Renal pelvis (tissue), 1 donor: ENCODE measurements at regions not wholly inside any gene's neighbourhood (a gene's known extent, or its start where the extent isn't known, plus 50 kb on each side); places are given as distances from the start of the nearest gene placed in this dataset.
A peak's percentile ranks its signal among the peaks of the same experiment; 100 is the strongest.
"Not testable (repeated sequence)": the region's sequence is repeated elsewhere in the genome, so short reads cannot be mapped to it uniquely, and the experiment has no call there.

Experiments used
- DNase-seq: peaks from one replicate; pipeline ENCODE4 v3.0.0-alpha.2; 2013

DNA sequence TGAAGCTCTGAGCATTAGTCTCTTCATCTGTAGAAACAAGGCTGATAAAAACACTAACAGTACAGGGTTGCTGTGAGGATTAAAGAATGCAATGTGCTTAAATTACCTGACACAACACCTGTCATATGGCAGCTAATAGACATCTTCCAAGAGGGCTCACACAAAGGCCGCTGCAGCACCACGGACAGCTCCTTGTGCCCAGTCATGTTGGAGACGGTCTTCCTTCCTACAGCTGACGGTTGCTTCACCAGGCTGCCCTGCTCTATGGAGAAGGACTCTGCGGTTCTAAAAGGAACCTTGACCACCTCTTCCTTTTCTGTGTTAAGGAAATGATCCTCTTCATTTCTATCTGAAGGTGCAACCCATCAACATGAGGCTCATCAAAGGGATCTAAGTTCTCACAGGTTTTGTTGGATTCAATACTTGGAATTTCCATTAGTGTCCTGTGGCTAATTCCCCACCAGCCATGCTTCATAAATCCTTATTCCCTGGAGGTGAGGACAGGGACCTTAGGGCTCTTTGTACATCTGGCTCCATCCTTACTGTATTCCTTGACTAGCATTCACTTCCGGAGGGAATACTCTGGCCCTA is 138.9 kb upstream of the CES5A start:
- peak; percentile 82 for DNase-seq

DNA sequence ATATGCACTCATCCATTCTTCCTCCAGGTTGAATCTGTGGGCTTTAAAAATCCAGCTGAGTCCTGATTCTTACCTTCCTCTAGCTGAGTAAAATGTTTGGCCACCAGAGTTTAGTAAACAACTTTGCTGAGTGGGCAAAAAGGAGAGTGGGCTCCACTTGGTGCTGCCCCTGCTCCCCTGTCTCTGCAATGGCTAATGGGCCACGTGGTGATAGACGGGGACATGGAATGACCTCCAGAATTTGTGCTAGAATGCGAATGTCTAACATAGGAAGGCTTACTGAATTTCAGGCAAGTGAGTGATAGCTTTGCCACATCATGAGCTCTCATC is 137.3 kb upstream of the CES5A start:
- no peak for DNase-seq

DNA sequence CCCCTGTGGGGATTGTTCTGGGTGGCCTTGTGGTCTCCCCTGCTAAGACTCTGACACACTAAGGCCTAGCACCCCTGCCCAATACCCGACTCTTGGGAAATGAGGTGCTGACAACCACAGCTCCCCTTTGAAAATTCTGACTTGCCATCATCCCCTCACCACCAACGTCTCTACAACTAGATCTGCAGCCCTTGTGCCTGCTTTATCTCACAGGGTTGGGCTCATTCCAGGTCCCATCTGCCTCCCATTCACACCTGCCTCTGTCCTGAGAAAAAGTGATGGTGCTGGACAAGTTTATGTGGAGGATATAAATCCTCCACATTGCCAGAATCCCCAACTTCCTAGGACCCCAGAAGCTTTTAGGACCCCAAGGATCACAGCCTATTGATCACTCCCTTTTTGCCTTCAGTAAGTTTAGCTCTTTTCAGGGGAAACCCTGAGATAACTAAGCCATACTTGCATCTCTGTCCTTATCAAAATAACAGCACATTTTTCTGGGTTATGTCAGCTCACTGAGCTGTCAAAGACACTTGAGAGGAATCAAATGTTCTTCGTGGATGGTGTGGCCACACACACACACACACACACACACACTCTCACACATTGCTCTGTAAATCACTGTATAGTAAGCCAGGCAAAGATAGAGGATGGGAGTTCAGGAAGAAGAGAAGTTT is 136.8 kb upstream of the CES5A start:
- no peak for DNase-seq

DNA sequence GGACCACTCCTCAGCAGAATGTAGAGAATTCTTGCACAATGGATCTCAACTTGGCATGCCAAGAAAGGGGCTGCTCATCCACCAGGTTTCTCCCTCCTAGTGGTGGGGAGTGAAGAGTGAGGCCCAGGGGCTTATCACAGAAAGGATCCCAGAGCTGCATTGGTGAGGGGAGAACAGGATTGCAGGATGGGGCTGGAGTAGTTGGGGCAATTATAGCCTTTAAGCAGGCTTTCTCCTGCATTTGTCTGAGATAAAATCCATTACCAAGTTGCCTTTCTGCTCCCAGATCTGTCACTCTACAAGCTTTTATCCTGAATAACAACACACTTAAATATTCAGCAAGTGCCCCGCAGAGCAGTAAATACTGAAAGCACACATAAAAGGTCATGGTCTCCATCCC is 130.8 kb upstream of the CES5A start:
- DNase-seq, result no peak

DNA sequence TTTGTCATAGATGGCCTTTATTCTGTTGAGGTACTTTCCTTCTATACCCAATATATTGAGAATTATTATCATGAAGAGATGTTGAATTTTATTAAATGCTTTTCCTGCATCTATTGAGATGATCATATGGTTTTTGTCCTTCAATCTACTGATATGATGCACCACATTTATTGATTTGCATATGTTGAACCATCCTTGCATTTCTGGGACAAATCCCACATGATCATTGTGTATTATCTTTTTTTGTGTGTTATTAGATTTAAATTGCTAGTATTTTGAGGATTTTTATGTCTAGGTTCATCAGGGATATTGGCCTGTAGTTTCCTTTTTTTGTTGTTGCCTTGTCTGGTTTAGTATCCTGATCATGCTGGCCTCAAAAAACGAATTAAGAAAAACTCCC is 124.5 kb upstream of the CES5A start:
- no peak for DNase-seq

DNA sequence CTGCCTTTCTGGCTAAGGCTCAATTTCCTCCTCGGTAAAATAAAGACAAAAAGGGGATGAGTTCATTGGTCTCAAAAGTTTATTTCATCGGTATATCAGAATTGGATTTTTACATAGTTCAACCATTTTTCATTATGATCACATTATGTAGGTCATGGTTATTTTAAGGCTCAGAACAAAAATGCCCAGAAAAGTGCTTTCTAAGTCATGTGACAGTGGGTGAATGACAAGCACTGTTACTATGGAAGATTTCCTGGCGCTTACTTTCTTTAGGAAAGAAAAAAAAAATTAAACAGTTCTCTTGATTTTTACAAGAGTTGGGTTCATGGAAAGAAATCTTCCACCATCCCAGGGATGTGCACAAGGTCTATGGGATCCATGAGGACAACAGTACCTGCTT is 117.9 kb upstream of the CES5A start:
- no peak for DNase-seq

DNA sequence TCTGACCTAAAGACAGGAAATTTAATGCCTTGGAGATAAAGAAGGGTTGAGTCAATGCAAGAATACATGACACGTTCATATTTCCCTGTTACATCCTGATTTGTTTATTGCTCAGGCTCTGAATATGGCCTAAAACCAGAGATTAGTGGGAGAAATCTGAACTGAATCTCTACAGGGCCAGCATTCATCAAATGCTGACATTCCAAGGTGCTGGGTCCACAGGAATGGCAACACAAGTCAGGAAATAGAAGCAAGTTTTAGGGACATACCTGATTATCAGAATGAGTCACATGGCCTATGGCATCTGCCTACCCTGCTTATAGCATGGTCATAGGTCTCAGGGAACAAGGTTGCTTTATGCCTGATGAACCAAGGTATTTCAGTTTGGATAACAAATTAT is 117.4 kb upstream of the CES5A start:
- DNase-seq, result no peak

DNA sequence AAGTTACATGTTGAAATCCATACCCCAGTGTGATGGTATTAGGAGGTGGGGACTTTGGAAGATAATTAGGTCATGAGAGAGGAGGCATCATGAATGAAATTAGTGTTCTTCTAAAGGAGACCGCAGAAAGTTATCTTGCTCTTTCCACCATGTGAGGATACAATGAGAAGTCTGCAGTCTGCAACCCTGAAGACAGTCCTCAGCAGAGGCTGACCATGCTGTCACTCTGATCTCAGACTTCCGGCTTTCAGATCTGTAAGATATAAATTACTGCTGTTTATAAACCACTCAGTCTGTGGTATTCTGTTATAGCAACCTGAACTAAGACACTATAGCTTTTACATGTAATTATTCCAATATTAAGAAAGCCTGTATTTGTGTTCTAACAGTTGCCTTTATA is 116.7 kb upstream of the CES5A start:
- DNase-seq, result no peak

DNA sequence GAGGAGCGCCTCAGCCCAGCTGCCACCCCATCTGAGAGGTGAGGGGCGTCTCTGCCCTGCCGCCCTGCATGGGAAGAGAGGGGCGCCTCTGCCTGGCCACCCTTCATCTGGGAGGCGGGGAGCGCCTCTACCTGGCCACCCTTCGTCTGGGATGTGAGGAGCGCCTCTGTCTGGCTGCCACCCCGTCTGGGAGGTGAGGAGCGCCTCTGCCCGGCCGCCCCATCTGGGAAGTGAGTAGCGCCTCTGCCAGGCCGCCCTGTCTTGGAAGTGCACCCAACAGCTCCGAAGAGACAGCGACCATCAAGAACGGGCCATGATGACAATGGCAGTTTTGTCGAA is 114.4 kb upstream of the CES5A start:
- no peak for DNase-seq

DNA sequence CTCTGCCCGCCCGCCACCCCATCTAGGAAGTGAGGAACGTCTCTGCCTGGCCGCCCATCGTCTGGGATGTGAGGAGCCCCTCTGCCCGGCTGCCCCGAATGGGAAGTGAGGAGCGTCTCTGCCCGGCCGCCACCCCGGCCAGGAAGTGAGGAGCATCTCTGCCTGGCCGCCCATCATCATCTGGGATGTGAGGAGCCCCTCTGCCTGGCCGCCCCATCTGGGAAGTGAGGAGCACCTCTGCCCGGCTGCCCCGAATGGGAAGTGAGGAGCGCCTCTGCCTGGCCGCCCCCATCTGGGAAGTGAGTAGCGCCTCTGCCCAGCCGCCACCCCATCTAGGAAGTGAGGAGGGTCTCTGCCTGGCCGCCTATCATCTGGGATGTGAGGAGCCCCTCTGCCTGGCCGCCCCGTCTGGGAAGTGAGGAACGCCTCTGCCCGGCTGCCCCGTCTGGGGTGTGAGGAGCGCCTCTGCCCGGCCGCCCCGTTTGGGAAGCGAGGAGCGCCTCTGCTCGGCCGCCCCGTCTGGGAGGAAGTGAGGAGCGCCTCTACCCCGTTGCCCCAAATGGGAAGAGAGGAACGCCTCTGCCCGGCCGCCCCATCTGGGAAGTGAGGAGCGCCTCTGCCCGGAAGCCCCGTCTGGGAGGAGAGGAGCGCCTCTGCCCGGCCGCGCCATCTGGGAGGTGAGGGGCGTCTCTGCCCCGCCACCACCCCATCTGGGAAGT is 113.8 kb upstream of the CES5A start:
- not testable (repeated sequence) for DNase-seq

DNA sequence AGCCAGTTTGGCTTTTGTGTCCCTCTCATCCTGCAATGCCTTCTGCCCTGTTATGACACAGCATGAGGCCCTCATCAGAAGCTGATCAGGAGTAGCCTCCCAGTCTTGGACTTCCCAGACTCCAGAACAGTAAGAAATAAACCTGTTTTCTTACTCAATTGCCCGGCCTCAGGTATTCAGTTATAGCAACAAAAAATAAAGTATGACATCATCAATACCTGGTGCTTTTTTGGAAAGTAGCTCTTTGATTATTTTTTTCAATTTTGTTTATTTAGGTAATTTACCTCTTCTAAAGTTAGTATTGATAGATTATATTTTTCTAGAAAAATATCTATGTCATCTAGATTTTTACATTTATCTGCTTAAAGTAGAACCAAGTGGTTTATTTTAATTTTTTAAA is 112.8 kb upstream of the CES5A start:
- DNase-seq, result no peak

DNA sequence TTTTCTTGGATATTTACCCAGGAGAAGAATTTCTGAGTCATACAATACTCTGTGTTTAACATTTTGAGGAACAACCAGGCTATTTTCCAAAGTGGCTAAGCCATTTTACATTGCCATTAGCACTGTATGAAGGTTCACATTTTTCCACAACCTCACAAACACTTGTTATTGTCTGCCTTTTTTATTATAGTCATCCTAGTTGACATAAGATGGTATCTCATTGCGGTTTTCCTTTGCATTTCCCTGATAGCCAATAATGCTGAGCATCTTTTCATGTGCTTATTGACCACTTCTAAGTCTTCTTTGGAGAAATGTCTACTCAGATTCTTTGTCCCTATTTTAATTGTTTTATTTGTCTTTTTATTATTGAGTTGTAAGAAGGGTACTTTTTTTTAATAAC is 107.4 kb upstream of the CES5A start:
- DNase-seq, result no peak

DNA sequence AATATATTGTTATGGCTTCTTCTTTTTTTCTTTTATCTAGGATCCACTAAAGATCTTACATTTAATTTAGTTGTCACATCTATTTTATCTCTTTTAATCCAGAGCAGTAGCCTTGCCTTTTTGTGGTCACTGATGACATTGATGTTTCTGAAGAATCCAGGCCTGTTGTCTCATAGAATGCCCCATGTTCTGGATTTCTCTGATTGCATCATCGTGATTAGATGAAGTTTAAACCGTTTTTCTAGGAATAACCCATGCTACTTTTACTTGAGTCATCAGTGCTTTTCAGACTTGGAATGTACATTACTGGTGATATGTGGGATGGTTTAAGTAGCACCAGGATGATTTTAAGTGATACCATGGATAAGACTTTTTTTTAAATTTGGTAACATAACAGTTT is 106.4 kb upstream of the CES5A start:
- DNase-seq, result no peak

DNA sequence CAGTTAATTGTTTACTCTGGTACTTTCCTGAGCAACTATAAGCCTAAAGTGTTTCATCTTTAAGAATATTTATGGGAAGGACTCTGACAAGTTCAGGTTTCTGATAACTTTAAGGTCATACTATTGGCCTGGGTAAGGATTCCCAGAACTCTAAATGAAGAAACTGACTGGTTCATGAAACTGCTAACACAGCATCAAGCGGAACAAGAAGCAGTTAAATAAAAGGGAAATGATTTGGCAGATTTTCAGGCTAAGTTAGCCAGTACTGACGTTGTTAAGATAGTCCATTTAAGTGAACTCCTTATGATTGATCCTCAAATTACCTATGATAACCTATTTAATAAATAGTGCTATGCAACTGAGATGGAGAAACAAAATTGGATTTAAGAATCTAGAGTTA is 101.6 kb upstream of the CES5A start:
- DNase-seq, result no peak

DNA sequence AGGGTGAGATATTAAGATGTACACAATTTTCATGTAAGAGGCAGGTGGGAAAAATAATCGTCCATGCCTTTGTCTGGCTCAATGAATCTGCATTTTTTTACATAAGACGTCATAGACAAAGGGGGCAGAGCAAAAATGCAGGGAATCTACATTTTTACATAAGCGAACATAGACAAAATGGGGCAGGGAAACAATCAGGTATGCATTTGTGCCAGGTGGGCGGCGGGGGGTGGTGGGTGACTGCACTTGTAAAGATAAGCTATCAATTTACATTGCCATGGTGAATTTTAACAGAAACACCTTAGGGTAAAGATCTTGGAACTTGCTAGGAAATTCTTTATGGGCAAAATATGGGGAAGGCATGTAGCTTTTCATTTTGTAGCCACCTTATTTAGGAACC is 96.3 kb upstream of the CES5A start:
- DNase-seq, result no peak

DNA sequence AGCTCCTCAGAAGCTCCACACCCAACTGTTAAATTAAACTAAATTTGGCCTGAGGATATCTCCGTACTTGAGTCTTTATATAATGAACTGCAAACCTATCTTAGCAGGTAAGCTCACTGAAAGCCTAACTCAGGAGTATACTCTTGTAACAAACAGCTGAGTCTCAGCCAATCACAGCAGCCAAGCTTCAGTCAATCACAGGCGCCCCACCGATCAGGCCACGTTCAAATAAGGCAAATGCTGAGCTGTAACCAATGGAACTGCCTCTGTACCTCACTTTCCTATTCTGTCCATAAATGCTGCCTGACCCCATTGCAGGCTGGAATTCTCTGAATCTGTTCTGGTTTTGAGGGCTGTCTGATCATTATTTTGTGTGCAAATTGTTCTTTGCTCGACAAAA is 93.0 kb upstream of the CES5A start:
- no peak for DNase-seq

DNA sequence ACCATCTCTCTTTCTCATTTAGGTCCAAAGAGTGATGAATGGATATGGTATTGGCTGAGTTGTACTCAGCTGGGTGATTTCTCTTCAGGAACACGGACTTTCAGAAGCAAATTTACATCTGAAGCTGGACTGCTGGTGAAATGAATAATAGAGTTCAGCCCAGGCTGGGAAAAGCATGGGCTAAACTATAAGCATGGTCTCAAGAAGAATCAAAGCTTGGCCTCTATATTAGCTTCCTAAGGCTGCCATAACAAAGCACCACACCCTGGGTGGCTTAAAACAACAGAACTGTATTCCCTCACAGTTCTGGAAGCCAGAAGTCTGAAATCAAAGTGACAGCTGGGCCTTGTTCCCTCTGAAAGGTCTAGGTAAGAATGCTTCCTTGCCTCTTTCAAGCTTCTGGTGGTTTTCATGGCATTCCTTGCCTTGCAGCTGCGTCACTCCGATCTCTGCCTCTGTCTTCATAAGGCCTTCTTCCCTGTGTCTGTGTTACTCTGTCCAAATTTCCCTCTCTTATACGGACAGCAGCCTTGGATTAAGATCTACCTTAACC is 89.8 kb upstream of the CES5A start:
- no peak for DNase-seq

DNA sequence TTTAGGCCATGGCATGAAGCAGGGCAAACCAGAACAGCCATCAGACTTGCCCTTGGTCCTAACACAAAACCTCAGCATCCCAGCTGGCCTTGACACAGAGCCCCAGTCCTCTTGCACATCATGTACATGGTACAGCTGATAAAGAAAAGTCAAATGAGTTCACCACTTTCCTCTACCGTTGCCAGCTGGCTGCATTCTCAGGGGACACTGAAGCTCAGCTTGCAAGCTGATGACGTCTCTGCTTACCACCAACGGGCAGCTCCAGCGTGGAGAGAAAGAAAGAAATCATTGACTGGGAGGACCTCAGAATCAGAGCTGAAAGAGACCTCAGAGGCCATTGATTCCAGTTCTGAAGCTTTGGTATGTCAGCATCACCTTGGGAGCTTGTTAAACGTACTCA is 80.7 kb upstream of the CES5A start:
- peak; percentile 26 for DNase-seq

DNA sequence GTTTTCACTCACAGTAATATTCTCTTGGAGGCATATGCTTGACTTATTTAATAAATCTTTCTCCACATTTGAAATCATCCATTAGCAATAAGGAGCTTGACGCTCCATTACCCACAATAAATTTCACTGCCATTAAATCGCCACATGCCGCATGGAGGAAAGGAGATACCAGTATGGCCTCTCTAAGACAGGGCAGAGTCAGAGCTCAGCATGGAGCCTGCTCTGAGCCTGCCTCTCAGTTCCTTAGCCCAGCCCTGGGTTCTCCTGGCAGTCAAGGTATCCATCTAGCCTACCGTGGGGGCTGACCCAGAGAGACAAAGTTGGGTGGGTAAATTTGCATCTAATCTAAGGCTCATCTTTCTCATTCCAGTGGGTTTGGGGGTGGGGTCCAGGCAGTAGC is 80.3 kb upstream of the CES5A start:
- DNase-seq, result peak; percentile 42

DNA sequence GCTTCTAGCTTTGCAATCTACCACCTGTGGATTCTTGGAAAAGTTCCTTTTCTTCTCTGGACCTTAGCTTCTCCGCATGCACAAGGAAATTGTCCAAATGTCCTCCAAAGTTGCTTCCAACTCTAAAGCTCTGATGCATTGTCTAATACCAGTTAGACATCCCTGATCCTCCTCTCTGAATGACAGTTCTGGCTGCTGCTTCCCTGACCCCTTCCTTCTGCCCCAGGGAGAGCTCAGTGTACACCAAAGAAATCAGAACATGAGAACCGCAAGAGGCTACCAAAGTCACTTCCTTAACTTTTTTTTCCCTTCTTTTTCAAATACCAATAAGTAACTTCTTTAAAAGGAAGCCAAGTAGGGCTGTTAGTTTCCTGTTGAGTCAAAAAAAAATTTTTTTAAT is 79.7 kb upstream of the CES5A start:
- DNase-seq, result no peak

DNA sequence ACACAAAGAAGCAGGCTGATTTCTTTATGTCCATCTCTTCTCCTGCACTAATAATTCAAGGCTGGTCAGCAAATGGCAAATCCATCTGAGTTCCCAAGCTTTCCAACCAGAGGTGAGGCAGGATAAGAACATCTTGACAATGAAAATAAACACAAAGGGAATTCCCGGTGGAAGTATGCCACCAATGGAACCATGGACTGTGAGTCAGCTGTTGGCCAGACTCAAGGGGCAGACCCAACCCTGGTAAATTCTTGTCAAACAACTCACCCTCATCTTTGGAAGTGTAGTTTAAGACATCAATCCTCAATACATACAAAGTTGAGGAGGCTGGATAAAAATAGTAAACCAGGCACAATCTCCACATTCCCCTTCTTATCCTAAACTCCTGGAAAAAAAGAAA is 74.3 kb upstream of the CES5A start:
- DNase-seq, result no peak

DNA sequence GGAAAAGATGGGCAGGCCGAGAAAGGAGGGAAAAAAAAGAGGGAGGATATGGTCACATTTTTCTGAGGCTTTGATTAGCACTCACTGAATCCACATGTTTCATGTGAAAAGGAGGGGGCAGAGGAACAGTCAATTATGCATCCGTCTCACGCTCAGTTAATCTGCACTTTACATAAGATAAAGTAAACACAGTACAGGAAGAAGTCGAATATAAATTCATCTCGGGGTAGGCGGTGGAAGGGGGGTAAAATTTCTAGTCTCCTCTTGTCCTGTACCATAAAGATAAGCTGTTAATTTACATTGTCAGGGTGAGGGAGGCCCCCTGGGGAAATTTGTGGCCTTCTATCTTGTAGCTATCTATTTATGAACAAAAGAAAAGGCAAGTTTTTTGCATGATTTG is 73.1 kb upstream of the CES5A start:
- DNase-seq, result peak; percentile 60

DNA sequence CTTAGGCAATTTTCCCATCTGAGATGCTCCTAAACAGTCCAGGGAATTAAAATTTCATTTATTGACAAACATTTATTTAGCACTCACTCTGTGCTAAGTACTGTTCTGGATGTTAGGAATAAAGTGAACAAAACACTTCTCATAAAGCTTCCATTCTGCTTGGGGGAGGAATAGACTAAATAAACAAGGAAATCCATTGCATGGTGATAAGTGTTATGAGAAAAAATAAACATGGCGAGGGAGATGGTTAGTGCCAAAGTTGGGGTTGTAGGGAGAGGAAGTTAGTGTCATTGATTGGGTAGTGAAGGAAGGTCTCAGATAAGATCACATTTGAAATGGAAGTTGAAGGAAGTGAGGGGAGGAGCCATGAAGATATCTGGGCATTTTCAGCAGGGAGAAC is 72.2 kb upstream of the CES5A start:
- no peak for DNase-seq

DNA sequence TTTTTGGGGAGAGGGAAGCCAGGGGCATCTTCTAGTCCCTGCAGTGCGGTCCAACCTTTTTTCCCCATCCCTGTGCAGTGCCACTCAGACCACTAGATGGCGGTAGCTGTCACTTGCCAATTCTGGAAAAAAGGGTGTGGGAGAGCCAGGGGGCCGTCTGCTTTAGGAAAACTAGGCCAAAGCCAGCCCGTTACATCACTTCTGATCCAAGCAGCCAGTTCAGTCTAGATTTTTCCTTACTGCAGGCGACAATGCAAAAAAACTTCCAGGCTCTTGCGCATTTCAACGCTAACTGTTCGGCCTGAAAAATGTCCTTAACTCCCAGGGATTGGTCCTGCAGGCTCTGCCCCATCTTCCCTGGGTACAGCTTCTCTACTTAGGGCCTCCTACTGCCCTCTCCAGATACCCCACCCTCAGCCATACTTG is 69.2 kb upstream of the CES5A start:
- DNase-seq, result peak; percentile 78
